GM23338 (cell line): ENCODE measurements at regions not wholly inside any gene's neighbourhood (a gene's known extent, or its start where the extent isn't known, plus 50 kb on each side); places are given as distances from the start of the nearest gene placed in this dataset.

Experiments
- CREB1 ChIP-seq: fragments of 250-450 bp; sonication (Bioruptor Pico); IDR thresholded peaks from 2 replicates; pipeline ENCODE4 v1.5.0; 2020; ENCODE audit warnings: low read depth, mild to moderate bottlenecking, moderate library complexity
- ETS1 ChIP-seq: IDR thresholded peaks from 2 replicates; pipeline ENCODE4 v1.6.1; 2016; ENCODE audit warnings: antibody characterized with exemption
- EZH2 ChIP-seq: fragments of 200-600 bp; sonication (generic); IDR thresholded peaks from one replicate; pipeline ENCODE4 v1.8.0; 2017; ENCODE audit warnings: antibody characterized with exemption, mild to moderate bottlenecking, low read depth; ENCODE audit not compliant: unreplicated experiment
- EZH2phosphoT487 ChIP-seq: fragments of 200-600 bp; sonication (generic); IDR thresholded peaks from one replicate; pipeline ENCODE4 v1.8.1; 2018; ENCODE audit warnings: antibody characterized with exemption; ENCODE audit not compliant: unreplicated experiment
- JUNB ChIP-seq: IDR thresholded peaks from one replicate; pipeline ENCODE4 v1.6.1; 2016; ENCODE audit warnings: antibody characterized with exemption; ENCODE audit not compliant: unreplicated experiment
- NANOG ChIP-seq: IDR thresholded peaks from 2 replicates; pipeline ENCODE4 v1.6.1; 2016; ENCODE audit warnings: antibody characterized with exemption, borderline replicate concordance
- POLR2AphosphoS5 ChIP-seq: IDR thresholded peaks from 2 replicates; pipeline ENCODE4 v1.6.1; 2016; ENCODE audit warnings: antibody characterized with exemption, low read depth
- STAT1 ChIP-seq: IDR thresholded peaks from one replicate; pipeline ENCODE4 v1.6.1; 2016; ENCODE audit warnings: antibody characterized with exemption; ENCODE audit not compliant: unreplicated experiment
- ZNF331 ChIP-seq: fragments of 250-450 bp; sonication (Bioruptor Pico); IDR thresholded peaks from 2 replicates; pipeline ENCODE4 v1.5.0; 2020; ENCODE audit warnings: low read depth, mild to moderate bottlenecking, moderate library complexity
- TF ChIP-seq, protein P1 (sequence below), 2 experiments: fragments of 200-600 bp in 1 of 2; sonication (generic) in 1 of 2; conservative IDR thresholded peaks; 2 replicates each; pipeline versions ENCODE4 v1.5.1 to v1.6.1; 2016 to 2017; ENCODE audit warnings: antibody characterized with exemption in 2 of 2, low read depth in 2 of 2, mild to moderate bottlenecking in 2 of 2, moderate library complexity in 1 of 2
- TF ChIP-seq, protein P2 (sequence below): IDR thresholded peaks from one replicate; pipeline ENCODE4 v1.6.1; 2018; ENCODE audit warnings: antibody characterized with exemption; ENCODE audit not compliant: unreplicated experiment

GRCh38 chrX:65961714-65962113 lies 78.2 kb downstream of the VSIG4 start:
- TF ChIP-seq, protein P1, sequence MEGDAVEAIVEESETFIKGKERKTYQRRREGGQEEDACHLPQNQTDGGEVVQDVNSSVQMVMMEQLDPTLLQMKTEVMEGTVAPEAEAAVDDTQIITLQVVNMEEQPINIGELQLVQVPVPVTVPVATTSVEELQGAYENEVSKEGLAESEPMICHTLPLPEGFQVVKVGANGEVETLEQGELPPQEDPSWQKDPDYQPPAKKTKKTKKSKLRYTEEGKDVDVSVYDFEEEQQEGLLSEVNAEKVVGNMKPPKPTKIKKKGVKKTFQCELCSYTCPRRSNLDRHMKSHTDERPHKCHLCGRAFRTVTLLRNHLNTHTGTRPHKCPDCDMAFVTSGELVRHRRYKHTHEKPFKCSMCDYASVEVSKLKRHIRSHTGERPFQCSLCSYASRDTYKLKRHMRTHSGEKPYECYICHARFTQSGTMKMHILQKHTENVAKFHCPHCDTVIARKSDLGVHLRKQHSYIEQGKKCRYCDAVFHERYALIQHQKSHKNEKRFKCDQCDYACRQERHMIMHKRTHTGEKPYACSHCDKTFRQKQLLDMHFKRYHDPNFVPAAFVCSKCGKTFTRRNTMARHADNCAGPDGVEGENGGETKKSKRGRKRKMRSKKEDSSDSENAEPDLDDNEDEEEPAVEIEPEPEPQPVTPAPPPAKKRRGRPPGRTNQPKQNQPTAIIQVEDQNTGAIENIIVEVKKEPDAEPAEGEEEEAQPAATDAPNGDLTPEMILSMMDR (conservative IDR thresholded peaks at IDR 0.05; ENCODE audit: low read depth in 2 of 2): no peak
- TF ChIP-seq EZH2 (no peak), EZH2phosphoT487 (no peak), POLR2AphosphoS5 (no peak), CREB1 (CRISPR knock-in tag) (no peak), ZNF331 (no peak), STAT1 (no peak), ETS1 (no peak), JUNB (no peak), NANOG (no peak)
- TF ChIP-seq, protein P2, sequence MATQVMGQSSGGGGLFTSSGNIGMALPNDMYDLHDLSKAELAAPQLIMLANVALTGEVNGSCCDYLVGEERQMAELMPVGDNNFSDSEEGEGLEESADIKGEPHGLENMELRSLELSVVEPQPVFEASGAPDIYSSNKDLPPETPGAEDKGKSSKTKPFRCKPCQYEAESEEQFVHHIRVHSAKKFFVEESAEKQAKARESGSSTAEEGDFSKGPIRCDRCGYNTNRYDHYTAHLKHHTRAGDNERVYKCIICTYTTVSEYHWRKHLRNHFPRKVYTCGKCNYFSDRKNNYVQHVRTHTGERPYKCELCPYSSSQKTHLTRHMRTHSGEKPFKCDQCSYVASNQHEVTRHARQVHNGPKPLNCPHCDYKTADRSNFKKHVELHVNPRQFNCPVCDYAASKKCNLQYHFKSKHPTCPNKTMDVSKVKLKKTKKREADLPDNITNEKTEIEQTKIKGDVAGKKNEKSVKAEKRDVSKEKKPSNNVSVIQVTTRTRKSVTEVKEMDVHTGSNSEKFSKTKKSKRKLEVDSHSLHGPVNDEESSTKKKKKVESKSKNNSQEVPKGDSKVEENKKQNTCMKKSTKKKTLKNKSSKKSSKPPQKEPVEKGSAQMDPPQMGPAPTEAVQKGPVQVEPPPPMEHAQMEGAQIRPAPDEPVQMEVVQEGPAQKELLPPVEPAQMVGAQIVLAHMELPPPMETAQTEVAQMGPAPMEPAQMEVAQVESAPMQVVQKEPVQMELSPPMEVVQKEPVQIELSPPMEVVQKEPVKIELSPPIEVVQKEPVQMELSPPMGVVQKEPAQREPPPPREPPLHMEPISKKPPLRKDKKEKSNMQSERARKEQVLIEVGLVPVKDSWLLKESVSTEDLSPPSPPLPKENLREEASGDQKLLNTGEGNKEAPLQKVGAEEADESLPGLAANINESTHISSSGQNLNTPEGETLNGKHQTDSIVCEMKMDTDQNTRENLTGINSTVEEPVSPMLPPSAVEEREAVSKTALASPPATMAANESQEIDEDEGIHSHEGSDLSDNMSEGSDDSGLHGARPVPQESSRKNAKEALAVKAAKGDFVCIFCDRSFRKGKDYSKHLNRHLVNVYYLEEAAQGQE: no peak
